Stimulated activated CD4-positive, alpha-beta T cell treated with anti-CD3 and anti-CD28 coated beads, TNF-alpha, amount 100 ng/mL, for 4 hours (primary cell): ENCODE measurements at regions not wholly inside any gene's neighbourhood (a gene's known extent, or its start where the extent isn't known, plus 50 kb on each side); places are given as distances from the start of the nearest gene placed in this dataset.
"Not testable (repeated sequence)": the region's sequence is repeated elsewhere in the genome, so short reads cannot be mapped to it uniquely, and the experiment has no call there.

Experiments
- DNase-seq, 3 experiments: peaks; one replicate each; pipeline ENCODE4 v3.0.0-alpha.2; 2020; ENCODE audit warnings: low read depth in 3 of 3

DNA sequence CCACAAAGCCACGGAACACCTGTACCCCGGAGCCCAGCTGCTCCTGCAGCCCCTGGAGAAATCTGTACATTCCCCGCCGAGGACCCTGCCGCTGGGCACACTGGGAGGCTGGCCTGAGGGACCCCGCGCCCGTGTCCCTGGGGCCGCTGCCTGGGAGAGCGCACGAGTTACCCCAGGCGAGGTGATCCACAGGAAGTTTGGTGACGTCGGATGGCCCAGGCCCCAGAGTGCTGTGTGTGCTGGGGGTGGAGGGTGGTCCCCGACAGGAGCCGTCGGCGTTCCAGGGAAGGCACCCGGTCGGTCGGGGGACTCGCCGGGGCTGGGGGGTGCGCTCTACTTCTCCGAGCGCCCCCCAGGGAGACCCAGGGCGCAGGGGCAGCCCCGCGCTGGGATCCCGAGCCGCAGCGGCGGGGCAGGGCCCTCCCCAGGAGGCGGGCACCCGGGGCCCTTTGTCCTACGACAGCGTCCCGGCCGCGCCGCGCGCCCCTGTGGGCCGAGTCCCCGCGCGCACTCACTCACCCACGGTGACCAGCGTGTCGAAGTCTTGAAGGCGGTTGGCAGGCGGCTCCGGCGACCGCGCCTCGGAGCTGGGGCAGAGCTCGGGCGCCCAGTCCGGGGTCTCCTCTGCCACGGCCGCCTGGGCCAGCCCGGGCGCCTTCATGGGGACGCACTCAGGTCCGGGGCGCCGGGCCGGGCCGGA is 129.5 kb upstream of the PRKX start:
- DNase-seq, result not testable (repeated sequence)

DNA sequence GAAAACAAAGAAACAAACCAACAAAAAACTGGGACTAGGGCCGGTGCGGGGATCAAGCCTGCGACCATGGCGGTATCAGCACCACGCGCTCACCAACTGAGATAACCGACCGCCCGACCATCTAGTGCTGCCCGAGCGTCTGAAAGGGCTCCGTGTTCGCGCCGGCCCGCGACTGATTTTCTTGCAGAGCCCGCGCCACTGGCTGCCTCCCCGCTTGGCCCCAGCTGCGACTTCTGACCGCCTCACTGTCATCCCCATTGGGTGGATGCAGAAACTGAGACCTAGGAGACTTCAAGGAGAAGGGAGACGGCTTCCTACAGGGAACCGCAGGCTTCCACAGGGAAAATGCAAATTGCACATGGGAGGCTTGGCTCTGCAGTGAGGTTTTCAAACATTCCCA is 125.3 kb upstream of the PRKX start:
- not testable (repeated sequence) for DNase-seq

DNA sequence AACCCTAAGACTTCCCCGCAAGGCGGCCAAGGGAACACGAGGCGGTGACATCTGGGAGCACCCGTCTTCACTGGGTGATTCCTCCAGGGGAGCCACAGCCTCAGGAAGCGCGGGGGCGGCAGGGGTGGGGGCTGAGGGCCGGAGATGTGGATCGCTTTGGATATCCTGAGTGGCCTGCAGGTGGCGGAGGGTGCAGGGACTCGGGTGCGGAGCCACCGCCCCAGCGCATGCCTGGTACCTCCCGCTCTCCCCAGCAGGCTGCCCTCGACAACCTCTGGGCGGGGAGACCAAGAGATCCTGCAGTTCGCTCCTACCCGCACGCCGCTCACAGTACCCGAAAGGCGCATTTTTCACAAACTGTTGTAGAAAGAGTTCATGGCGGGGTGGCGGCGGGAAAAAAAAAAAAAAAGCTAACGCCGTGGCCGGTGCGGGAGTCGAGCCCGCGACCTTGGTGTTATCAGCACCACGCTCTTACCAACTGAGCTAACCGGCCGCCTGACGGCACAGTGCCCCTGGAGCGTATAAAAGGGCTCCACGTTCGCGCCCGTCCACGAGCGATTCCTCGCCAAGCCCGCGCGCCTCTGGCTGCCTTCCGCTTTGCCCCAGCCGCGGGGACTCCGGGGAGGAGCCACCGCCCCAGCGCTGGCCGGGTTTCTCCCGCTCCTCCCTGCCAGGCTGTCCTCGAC is 124.7 kb upstream of the PRKX start:
- DNase-seq, result not testable (repeated sequence)

DNA sequence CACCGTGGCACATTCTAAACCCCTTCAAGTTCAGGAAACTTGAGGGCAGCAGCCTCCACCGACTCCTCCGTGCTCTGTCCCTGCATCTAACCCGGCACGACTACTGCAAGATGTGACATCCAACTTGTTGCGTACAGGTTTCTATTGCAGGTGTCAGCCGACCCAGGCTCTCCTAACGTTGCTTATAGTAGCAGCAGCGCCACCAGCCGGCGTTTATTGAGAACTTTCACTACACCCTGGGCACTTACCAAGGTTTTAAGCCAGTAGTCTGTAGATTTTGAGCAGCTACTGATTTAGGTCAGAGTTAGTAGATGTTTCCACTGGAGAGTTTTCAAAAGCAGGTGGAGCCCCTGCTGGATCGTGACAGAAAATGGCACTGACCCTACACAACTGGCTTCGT is 123.8 kb upstream of the PRKX start:
- DNase-seq, result not testable (repeated sequence)

DNA sequence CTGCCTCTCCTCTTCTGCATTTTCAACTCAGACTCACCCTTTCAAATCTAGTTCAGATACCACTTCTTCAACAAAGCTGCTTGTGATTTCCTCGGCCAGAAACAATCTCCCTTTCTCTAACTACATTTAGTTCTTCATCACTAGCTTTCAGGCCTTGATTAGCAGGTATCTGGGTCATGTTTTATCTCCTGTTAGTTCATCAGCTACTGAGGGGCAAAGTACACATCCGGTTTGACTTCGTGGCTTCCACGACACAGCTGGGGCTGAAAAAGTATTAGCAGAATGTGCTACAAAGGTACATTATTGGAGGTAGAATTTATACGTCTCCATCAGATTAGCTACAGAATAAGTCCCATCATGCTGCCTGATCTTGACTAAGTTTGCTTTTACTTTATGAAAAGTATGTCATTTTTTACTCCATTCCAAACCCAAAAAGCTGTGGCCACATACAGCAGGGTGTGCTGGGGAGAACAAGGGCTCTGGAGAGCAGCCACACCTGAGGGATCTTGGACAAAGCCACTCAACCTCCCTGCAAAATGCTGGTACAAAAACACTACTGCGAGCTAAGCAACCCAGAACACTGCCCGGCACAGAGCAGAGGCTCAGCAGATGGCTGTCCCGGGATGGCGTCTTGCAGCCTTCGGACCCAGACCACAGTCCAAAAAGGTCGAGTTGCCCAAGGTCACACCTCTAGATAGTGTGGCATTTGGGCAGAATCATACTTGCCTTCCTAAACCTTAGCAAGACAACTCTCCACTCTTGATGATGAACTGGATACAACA is 120.5 kb upstream of the PRKX start:
- DNase-seq, result not testable (repeated sequence)

DNA sequence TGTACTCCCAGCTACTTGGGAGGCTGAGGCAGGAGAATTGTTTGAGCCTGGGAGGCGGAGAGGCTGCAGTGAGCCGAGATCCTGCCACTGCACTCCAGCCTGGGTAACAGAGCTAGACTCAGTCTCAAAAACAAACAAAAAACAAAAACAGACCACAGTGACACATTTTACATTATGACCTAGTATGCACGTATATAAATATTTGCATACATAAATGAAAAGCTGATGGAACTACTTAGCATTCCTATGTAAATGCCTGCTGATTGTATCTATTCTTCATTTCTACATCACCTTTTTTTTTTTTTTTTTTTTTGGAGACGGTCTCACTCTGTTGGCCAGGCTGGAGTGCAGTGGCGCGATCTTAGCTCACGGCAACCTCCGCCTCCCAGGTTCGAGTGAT is 116.6 kb upstream of the PRKX start:
- not testable (repeated sequence) for DNase-seq

DNA sequence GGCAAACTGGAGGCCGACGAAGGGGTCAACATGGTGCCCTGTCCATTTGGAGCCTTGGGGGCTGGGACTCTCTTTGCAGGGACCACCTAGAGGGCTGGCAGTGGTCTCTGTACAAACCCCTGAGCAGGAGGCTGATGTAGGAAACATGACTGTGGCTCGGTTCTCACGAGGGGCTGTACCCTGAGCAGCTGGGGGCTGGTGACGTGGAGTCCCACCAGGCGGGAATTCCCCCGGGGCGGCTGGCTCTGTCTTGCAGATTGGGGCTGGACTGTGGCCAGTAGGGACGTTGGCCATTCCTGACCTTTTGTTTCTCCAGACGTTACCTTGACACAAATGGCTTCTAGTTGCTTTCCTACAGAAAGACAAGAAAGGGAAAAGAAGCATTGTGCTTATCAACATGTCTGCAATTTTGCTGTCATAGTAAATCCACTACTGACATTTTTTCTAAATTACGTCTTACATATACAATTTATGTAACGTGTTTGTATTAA is 115.6 kb upstream of the PRKX start:
- DNase-seq, result not testable (repeated sequence)

DNA sequence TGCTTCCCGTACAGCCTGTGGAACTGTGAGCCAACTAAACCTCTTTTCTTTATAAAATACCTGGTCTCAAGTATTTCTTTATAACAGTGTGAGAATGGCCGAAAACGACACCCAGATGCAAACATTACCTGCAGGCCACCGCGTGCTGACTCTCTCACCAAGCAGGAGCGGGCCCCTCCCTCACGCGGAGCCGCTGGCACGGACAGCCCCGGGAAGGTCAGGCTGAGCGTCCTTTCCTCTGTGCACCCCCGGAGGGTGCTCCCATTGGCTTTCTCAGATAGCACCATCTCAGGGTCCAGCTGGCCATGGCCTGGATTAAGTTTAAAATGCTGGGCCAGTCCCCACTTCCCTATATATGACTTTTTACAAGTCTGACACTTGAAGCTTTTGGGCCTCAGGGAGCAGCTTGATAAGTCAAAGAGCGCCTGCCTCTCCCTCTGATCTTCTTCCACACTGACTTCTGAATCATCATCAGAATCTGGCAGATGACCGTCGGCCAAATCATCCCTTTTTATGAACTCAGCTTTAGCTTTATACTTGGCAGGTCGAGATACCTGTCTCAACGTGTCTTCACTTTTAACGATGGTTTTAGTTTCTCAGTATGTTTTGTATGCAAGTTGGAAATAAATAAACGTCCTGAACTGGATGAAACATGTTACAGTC is 115.1 kb upstream of the PRKX start:
- DNase-seq, result not testable (repeated sequence)

DNA sequence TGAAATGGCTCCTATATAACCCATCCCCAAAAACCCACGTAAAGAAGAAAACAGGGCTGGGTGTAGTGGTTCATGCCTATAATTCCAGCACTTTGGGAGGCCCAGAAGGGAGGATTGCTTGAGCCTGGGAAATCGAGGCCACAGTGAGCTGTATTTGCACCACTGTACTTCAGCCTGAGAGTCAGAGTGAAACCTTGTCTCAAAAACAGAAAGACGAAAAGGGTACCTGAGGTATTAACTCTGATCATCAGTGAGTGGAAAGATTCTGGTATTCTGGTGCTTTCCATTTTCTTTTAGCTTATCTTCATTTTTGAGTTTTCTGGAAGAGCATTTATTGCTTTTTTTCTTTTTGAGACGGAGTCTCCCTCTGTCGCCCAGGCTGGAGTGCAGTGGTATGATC is 110.6 kb upstream of the PRKX start:
- not testable (repeated sequence) for DNase-seq

DNA sequence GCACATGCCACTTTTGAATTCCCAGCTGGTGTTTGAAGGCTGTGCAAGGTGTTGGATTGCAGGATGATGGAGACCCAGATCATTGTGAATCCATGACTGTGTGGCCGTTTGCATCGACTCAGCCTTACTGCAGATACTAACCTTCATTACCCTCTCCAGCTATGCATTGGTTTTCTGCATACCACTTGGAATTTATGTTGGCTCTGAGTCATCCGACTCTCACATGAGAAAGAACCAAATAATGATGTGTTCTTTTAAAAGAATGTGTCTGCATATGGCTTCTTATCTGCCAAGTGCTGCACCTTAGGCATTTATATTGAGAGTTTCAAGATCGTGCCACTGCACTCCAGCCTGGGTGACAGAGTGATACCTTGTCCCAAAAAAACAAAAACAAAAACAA is 106.7 kb upstream of the PRKX start:
- DNase-seq, result no peak

DNA sequence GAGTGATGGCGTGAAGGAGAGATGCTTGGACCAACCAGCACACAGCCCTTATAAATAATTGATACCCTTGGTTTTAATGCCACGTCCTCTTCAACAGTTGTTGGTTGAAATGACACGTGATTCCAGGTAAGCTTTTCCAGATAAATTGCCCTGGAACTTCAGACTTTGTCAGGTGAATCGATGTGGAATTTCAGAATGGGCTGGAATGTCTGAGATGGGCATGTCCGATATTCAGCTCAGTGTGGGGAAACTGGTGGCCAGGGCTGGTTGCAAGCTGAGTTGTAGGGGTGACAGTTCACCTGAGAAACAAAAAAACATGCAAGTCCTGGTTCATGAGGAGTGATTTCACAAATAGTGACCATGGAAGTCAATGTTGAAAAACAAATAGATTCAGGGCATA is 104.0 kb upstream of the PRKX start:
- DNase-seq, result not testable (repeated sequence)

DNA sequence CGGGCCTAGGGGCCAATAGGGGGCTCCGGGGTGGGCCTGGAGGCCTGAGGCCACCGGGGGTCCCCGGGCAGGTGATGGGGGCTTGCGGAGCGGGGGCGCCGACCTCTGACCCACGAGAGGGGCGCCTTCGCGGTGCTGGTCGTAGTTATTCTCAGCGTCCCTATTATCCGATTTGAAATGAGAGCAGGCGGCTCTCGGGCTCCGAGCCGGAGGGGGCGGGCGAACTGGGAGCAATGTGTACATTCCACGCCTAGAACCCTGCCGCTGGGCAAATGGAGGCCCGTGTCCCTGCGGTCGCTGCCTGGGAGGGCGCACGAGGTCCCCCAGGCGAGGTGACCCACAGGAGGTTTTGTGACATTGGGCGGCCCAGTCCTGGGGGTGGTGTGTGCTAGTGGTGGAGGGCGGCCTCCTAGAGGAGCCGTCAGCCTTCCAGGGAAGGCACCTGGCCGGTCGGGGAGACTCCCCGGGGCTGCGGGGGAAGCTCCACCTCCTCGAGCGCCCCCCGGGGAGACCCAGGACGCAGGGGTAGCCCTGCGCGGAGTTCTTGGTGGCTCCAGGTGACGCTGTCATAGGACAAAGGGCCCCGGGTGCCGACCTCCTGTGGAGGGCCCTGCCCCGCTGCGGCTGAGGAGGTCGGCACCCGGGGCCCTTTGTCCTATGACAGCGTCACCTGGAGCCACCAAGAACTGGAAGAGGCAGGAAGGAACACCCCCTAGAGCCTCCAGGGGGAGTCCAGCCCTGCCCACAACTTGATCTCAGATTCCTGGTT is 102.6 kb upstream of the PRKX start:
- peak; percentile 2 to 21 (median 4) for DNase-seq

DNA sequence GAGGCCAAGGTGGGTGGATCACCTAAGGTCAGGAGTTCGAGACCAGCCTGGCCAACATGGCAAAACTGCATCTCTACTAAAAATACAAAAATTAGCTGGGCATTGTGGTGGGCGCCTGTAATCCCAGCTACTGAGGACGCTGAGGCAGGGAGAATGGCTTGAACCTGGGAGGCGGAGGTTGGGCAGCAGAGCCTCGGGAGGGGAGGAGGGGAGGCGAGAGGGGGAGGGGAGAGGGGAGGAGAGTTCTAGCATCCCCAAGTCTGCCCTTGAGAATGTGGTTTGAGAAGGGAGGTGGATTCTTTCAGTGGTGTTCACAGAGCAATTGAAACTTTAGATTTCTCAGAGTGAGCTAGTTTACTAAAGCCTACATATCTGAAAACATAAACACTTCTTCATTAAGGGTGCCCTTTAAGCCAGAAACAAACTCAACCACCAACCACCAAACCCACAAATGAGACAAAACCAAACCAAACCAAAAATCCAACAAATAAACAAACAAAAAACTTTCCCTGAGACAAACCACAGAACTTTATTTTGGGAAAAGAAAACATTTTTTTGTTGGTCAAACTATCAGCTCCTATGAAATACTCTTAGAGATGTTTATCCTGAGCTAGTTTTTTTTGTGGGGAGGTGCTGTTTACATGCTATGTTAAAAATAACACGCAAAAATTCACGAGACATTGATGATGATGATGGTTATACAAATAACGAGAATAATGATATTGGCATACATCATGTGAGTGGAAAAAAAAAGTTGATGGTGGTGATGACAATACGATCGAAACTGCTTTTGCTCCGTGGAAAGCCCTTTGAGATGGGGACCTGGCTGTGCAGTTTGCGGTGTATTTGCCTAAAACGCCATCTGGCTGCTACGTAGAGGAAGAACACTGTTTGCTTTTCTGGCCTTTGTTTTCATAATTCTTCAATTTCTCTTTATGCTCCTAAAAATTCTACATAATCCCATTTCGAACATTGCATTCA is 98.2 kb upstream of the PRKX start:
- DNase-seq, result peak in 1 of 3 experiments; percentile 43

DNA sequence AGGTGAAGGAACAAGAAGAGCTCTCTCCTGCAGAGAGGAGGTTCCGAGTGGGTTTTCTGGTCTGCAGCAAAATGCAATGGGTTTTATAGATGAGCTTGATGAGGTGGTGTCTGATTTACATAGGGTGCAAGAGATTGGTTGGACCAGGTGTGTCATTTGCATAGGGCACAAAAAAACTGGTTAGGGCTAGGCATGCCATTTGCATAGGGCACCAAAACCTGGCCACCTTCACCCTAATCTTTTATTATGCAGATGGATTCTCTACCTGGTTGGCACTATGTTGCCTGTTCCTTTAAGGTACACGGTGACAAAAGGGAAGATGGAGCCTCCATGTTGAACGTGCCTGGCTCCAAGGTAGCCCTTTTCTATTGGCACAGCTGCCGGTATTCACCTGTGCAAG is 94.5 kb upstream of the PRKX start:
- DNase-seq, result no peak

DNA sequence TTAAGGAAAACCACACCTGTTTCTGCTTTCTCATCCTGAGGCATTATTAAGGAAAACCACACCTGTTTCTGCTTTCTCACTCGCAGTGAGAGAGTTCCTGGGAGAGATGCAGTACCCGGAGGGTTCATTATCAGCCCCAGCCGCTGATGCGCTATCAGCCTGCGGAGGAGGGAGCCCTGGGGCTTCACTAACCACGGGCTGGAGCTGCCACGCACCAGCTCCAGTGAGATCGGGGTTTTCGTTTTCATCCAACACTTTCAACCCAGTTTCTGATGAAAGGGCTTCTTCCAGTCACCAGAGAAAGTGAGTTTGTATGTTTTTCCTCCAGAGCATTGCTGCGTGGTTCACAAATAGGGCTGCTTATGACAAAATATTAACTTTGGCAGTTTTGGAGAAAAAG is 93.2 kb upstream of the PRKX start:
- no peak for DNase-seq

DNA sequence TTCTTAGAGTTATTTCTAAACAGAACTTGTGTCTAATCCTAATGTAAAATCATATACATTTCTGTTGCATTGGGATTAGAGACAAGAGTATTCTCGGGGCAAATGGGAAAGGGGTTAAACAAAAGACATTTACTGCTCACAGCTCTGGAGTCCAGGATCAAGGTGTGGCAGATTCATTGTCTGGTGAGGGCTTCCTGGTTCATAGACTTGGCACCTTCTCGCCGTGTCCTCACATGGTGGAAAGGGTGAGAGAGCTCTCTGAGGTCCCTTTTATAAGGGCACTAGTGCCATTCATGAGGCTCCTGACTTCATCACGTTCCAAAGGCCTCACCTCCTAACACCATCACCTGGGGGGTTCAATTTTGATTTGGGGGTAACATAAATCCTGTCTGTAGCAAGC is 90.3 kb upstream of the PRKX start:
- no peak for DNase-seq

DNA sequence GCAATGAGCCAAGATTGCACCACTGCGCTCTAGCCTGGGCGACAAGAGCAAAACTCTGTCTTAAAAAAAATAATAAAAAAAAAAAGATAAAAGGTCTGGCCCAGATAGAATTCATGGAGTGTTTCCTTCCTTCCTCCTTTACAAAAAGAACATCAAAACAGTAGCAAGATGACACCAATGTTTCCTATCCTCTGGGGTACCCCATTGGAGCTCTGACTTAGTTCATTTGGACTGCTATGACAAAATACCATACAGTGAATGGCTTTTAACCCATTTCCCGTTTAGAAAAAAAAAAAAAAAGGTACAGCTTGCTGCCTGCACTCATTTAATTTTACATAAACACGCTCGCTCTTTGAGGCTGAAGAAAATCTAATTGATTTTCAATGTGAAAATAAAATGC is 89.9 kb upstream of the PRKX start:
- DNase-seq, result no peak

DNA sequence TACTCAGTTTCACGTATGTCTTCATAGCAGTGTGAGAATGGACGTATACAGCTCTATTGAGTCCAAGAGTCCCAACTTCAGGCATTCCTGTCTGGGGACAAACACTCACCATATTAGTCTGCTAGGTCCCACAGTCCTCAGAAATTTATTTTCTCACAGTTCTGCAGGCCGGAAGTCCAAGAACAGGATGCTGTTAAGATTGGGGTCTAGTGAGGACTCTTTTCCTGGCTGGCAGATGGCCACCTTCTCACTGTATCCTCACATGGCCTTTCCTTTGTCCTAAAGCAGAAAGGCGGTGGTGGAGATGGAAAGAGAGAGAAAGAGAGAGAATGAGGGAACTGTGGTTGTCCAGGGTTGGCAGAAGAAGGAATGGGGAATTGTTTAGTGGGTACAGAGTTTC is 82.0 kb upstream of the PRKX start:
- not testable (repeated sequence) for DNase-seq

DNA sequence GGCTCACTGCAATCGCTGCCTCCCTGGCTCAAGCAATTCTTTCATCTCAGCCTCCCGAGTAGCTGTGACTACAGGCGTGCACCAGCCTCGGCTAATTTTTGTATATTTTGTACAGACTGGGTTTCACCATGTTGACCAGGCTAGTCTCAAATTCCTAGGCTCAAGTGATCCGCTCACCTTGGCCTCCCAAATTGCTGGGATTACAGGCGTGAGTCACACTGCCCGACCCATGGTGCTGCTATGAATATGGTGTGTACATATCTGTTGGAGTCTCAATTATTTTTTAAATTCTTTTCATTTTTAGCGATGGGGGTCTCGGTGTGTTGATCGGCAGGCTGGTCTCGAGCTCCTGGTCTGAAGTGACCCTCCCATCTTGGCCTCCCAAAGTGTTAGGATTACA is 78.0 kb upstream of the PRKX start:
- DNase-seq, result no peak
